Sigmoid colon (tissue), 3 donors: ENCODE measurements at regions not wholly inside any gene's neighbourhood (a gene's known extent, or its start where the extent isn't known, plus 50 kb on each side); places are given as distances from the start of the nearest gene placed in this dataset.

Experiments used
- CTCF ChIP-seq, 4 experiments: fragments of 450-650 bp in 3 of 4; fragments of 200-600 bp in 1 of 4; IDR thresholded peaks; one replicate each; pipeline ENCODE4 v1.5.1; 2016 to 2019; ENCODE audit warnings: antibody characterized with exemption in 4 of 4, mild to moderate bottlenecking in 3 of 4, moderate library complexity in 2 of 4
- POLR2A ChIP-seq, 2 donors: fragments of 450-650 bp; IDR thresholded peaks; one replicate each; pipeline ENCODE4 v1.6.1; 2016; ENCODE audit warnings: antibody characterized with exemption in 2 of 2, mild to moderate bottlenecking in 2 of 2, moderate library complexity in 2 of 2

- TF ChIP-seq CTCF (IDR thresholded peaks at IDR 0.05), result no peak
- TF ChIP-seq POLR2A (IDR thresholded peaks at IDR 0.05), result no peak
These were observed 163.8 kb downstream of the TMEM200A start for GRCh38 chr6:130529569-130530149.
